ENCODE measurements at regions not wholly inside any gene's neighbourhood (a gene's known extent, or its start where the extent isn't known, plus 50 kb on each side); places are given as distances from the start of the nearest gene placed in this dataset.

DNA sequence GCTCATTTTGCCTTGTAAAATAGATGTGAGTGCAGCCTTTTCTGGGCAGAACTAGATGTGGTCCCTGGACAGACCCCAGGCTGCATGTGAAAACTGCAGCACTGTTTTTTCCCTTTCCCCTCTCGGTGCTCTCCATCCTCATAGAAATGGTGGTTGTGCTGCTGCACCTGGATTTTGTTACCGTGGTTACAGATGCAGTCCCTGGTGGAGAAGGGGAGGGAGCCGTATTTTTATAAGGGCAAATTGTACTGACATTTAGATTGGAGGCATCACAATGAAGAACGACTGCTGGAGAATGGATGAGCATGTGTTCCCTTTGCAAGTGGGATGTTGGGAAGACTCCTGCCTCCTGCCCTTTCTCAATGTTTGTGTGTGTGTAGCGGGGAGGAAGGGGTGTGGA is 469.9 kb downstream of the CCSER2 start:
- no peak for DNase-seq

DNA sequence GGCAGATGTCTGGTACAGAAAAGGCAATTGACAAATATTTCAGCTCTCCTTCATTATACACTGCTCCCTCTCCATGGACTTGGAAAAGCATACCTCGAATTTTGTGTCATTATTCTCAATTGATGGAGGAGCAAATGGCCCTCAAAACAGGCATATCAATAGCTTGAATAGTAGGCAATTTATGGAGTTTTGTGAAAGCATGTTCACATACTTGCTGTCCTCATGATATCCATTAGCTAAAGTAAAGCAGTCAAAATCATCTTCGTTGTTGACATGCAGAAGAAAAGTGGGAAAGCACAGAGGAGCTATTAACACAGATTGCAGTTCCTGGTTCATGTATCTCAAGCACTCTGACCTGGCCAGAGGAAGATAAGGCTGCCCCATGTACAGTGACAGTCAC is 472.8 kb downstream of the CCSER2 start:
- no peak for DNase-seq

DNA sequence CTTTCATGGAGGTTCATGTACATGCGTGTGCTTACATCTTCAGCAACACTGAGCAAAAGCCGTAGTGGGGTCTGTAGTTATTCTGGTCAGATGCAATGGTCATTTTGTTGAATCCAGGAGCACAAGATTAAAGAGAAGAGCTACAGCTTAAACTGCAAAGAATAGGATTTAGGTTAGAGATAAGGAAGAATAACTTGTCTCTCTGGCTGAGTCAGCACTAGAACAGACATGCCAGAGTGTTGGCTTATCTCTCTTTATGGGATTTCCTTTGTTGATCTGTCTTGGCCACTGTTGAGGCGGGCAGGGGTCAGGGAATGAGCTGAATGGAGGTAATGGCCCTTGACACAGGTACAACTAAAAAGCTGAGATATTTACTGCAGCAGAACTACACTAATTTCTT is 473.5 kb downstream of the CCSER2 start:
- DNase-seq: no peak

DNA sequence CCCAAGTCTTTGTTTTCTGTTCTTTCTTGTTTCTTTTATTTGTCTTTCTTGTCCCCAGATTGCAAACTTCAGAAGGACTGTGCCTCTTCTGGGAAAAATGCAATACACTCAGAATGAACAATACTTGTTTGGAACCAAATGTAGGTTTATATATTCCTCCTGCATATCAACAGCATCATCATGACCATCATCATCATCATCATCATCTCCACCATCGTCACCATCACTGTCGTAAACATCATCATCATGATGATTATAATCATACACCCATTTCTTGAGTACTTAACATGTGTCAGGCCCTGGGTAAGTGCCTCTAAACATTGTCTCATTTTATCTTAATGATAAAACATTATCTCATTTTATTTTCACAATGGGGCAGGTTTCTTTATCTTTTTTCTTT is 476.8 kb downstream of the CCSER2 start:
- DNase-seq: no peak

DNA sequence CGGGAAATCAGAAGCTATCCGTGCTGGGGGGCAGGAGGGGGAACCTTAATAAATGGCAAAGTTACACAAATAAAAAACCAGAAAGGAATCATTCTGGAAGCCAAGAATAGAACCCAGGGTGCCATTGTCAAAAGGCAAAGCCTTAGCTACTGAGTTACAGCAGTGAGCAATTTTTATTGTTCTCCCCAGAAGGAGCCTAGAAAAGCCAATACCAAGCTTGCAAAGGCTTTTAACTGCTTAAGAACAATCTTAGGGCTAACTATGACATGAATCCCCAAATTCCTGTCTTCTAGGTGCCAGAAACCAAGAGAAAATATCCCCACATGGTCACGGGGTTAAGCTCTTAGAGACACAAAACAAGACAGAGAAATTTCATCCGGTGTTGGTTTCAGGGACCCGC is 482.7 kb downstream of the CCSER2 start:
- no peak for DNase-seq

DNA sequence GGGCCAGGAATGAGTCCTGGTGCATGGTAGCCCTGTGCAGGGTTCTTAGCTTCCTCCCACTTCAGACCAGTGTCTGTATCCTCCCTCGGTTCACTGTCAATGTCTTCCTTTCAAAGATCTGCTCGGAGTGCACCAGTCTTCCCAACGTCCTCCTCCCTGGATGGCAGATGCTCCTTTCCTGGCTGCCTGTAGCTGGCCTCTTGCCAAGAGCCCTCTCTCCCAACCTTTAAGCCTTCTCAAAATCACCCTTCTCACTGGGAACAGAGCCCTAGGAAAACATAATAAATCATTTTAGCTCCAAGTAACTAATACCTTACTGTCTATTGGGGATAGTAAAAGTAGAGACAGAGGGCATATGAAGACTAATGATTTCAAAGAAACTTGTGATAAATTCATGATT is 490.6 kb downstream of the CCSER2 start:
- DNase-seq: no peak

DNA sequence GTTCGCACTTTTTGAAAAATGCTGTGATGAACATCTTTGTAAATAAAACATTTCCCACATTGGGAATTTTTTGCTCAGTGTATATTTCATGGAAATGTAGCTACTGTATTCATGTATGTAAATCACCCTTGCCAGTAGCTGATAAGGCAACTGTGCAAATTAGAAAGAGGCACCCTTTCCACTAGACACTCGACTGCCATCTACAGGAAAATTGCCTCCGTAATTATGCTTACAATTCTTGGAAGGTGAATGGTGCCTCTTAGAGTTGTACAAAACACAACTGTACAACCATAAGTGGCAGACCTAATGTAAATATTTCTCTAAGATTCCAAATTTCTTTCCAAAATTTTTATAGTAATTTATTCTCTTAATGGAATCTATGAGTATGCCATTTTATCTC is 491.7 kb downstream of the CCSER2 start:
- no peak for DNase-seq

DNA sequence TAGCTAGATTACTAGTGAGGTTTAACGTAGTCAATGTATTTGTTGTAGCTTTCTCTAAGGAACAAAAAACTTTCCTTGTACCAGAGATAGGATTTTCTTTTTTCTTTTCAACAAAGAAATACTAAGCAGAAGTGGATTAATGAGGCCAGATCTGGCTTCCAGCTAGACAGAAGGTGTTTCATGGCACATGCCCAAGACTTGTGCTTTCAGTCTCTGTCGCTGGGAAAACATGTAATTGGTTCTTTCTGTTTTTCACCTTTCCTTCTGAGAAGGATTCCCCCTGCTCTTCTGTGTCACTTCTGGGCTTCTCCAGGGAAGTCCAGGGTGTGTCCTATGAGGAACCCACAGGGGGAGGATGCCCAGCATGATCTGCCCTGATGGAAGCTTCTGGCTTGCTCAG is 492.2 kb downstream of the CCSER2 start:
- DNase-seq: no peak

DNA sequence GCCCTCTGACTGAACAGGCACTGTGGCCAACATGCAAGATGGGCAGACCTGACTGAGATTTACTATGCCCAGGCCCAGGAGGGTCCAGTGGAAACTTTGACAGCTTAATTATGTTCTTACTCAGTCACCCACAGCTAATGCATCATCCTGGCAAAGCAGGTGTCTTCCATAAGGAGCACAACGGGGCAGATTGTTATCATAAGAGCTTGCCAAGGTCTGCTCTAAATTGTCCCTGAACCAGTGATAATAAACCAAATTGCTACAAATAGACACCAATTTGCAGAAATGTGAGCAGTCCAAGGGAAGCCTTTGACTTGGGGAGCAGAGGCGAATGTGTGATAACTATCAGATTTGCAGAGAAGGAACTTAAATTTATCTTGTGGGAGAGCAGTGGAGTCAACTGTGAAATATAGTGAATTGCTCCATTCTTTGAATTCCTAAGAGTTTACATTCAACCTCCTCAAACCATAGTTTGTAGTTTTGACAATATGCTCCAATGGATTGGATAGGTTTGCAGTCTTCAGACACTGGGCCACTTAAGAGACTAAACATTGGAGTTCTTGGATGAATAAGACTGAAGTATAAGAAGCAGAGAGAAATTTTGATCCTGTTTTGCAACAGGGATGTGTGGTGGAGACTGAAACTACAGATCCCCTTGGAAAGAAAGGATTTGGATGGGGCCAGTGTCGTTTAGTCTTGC is 494.7 kb downstream of the CCSER2 start:
- DNase-seq: no peak

DNA sequence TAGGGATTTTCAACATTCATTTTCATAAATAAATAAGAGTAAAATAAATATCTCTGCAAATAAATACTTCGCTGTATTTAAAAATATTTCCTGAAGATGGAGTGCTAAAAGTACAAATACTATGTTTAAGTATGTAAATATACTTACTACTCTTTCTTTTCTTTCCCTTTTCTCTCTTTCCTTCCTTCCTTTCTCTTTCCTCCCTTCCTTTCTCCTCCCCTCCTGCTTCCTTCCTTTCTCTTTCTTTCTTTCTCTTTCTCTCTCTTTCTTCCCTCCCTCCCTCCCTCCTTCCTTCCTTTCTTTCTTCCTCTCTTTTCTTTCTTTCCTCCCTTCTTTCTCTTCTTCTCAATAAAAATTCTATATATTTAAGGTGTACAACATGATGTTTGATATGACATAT is 496.1 kb downstream of the CCSER2 start:
- DNase-seq: no peak

DNA sequence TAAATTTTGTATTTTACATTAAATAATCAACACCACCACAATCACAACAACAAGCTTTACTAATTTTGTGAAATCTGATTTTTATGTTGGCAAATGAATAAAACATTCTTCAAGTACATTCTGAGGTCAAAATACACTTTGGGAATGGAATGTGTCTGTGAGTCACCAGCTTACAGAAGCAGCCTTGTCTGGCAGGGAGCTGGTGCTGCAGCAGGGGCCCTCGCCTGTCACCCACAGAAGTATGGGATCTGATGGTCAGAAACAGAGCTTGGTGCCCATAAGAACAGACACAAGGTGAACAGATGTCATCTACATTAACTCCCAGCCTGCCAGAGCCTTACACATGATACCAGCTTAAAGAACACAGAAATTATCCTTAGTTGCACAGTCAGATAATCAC is 496.9 kb downstream of the CCSER2 start:
- no peak for DNase-seq

DNA sequence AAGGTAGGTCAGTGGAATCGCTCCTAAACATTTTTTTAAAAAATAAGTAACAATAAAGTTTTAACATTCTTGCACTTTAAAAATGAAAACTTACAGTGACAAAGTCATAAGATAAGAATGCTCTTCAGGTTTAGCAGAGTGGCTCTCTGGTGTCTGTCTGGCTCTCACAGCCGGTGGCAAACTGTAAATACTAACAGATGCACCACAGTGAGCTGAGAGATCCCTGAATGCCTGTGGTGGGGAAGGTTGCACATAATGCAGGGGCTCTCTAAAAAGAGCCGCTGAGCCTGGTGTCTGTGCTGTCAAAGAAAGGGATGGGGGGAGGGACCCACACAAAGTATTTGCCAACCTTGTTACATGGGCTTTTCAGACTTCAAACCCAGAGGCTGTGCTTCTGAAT is 498.3 kb downstream of the CCSER2 start:
- DNase-seq: no peak

DNA sequence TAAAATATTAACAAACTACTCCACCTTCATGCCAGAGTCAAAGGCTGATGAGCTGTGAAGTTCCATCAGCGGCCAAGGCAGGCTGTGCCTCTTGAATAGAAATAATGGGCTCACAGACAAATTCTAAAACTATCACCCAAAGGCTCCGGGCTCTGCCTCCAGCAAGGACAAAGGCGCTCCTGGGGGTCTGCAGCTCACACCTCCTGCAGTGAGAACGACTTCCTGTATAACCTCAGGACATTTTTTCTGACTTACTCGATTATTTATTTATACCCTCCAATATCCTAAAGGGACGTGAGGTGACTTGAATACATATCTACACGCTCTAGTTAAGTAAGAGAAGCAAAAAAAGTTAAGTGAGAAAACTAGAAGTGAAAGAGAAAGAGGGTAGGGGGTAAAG is 500.7 kb downstream of the CCSER2 start:
- no peak for DNase-seq

DNA sequence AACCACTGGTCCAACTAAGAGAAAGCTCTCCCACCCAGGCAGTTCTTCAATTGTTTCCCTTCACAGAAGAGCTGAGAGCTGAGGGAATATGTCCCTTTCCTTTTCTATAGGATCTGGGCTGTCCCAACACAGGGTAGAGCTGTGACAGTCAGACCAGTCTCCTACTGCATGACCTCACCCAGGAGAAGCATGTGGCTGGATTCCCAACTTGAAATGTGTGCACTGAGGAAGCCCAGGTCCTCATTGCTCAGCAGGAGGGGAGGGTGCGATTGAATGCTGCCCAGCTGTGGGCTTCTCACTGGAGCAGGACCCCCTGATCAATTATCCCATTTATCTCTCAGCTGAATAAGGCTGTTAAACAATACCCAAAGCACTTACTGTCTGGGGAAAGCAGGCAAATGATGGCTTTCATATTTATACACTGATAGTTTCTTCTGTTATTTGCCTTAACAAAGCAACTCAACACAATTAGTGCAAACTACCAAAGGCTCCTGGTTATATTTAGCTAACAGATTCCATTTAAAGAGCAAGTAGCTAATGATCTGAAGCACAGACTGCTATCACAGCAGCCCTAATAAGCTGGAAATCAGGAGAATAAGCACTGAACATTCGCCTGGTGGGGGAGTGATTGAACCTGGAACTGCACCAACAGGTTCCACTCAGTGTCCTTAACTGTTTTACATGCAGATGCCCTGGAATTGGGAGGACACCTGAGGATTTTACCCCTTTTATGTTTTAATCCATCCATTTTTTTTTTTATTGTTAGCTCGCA is 508.8 kb downstream of the CCSER2 start:
- no peak for DNase-seq

DNA sequence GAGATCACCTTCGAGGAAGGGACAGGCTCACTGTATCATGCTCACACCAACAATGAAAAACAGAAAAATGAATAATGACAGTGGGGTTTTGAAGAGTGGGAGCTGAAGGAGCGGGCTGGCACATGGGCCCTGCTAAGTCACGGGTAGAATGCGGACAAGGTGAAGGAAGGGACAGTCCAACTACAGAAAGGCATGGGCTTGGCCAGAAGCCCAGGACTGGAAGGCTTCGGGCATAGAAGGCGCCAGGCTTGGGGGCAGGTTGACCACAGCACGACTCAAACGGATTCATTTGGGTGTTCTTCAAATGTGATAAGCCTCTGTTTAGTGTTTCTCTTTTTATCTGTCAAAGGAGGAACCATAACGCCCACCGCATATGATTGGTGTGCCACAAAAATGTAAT is 509.5 kb downstream of the CCSER2 start:
- DNase-seq: no peak

DNA sequence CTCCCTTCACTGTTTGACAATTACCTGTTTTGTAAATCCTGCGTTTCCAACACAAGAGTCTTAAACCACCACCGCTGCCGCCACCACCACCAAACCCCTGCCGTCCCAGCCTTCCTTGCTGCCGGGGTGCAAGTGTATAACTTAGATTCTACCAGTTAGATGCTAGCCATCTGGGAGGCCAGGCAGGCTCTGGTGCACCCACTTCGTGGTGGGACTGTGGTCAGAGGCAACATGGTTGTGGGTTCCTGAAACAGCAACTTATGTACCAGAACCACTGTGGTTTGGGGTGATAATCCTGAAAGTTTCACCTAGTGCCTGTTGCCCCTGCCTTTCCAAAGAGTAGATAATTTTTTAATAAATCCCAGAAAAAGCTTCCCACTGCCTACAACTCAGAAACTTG is 510.5 kb downstream of the CCSER2 start:
- no peak for DNase-seq

DNA sequence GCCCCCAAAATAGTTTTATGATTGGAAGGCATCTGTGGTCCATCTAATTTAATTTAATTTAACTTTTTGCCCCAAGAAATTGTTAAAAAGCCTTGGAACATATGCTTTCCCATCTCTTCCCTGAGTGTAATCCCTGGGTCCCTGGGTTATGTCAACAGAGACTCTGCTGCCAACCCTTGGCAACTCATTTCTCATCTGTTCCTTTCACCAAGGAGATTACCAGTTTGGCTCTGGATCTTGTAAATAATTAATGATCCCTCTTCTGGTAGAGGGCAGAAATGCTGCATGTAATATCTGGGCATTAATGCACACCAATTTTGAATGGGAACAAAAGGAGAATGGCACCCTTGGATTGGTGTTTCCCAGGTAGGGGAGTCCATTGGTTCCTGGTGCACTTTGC is 514.2 kb downstream of the CCSER2 start:
- DNase-seq: no peak

DNA sequence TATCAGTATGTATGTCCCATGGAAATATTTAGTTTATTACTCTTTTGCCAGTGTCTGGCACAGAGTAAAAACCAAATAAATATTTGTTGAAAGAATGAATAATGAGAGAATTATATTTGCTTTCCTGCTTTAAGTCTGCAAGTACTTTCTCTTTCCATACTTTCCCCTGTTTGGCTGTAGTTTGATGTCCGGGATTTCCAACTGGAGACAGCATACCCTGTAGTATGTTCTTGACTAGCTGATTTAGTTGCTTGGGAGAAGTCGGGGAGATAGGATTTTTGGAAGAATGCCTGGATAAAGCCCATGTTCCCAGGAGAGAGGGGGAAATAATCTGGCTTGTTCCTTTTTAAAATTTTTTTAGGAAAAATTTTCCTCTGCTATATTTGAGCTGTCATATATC is 516.1 kb downstream of the CCSER2 start:
- no peak for DNase-seq

DNA sequence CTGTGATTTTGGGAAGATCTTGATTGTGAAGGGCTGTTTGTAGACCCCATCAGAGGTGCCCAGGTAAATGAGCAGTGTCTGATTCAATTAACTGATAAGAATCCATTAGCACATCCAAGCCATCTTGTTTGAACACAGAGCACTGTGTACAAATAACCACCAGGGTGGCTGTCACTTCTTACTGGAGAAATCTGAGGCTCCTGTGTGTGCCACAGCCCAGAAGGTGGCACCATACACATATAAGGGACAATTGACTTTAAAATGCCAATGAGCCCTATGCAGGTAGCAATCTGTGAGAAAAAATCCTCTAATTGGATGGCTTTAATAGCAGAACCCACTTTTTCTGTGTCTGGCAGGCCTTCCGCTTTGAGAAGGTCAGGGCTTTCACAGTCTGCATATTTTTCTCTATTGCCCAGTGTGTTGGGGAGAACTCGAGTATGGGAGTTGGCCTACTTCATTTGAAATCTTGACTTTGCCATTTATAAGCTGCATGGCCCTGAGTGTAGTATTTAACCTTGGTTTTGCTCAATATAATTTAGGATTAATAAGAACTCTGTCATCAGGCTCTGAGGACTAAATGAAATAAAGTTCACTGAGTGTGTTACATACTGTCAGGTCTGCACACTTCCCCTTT is 517.4 kb downstream of the CCSER2 start:
- no peak for DNase-seq

DNA sequence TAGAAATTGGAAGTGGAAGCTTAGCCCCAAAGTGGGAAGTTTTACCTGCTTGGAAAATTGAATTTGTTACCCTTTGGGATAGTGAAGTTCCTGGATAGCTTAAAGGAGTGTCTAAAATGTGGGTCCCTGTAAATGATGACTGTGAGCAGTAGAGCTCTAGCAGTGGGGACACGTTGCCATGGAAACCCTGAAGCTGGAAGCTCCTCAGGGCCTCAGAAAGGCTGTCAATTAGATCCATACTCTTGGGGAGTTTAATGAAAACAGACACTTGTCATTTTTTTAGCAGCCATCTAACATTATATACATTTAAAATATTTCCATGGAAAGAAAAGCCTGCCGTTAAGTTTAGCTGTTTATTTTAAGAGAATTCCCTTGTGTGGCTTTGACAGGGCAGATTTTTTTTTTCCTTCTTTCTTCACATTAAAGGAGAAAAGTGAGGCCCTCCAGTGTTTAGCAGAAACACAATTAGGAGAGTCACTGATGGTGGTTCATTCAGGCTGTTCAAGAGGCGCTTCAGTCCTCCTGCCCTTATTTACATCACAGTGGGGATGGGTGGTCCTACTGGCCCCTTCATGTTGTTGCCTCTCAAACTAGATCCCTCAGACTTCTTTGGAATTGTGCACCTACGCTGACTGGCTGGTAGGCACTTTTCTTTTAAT is 518.4 kb downstream of the CCSER2 start:
- DNase-seq: no peak

DNA sequence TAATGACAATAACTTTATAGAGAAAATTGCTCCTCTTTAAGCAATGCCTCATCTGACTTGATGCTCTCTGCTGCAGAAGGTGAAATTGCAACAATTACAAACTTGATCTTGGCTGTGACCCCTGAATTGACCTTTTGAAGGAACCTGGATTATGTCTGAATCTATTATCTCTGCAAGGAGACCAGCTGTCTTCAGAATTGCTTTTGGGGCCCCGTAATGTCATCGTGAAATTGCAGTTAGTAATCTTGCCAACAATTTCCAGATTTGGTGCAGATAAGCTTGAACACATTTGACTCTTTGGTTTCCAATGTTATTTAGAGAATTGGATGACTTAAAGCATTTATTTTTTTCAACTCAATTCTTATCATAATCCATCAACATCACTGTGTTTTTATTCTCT is 520.6 kb downstream of the CCSER2 start:
- no peak for DNase-seq

DNA sequence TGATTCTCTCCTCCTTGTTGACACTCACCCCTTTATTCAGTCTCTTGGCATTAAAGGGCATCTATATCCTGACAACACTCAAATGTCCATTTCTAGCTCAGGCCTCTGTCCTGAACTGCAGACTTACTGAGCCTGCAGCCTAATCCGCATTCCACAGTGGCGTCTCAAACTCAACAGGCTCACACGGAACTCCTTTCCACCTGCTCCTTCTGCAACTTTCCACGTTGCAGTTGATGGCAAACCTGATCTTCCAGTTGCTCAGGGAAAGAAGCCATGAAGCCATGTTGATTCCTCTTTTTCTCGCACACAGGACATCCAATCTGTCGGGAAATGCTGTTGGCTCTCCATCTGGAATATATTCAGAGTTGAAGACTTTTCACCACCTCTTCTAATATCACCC is 522.4 kb downstream of the CCSER2 start:
- no peak for DNase-seq

DNA sequence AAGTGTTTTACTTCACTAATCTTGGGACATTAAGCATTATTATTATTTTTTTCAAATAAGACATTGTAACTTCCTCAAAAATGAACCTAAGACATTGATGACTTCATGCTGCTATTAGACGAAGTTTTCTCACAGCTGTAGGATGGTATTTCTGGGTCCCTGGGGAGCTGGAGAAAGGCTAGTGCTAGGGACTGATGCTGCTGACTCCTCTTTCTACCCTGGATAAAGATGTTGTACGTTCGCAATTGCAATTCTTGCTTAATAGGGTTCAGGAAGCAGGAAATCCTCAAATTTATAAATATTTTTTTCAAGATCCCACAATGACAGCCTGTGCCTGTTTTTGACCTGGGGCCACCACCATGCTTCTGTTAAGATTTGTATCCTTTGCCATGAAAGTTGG is 526.0 kb downstream of the CCSER2 start:
- DNase-seq: no peak

DNA sequence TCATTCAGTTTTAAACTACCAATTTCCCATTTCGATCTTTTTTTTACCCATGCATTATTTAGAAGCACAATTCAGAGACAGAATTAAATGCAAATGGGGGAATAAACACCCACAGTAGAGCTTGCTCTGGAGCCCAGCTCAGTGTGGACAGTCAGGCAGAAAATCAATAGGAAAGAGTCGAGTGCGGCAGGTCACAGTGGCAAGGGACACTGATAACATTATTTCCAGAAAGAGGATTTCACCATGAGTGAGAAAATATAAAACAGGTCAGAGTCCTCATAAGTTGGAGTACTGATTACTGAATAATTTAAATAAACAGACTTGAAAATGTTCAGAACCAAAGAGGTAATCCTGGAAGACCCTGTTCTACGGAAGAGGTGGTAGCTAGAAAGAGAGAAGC is 532.5 kb downstream of the CCSER2 start:
- no peak for DNase-seq

All from stimulated activated CD4-positive, alpha-beta T cell treated with anti-CD3 and anti-CD28 coated beads, Interleukin-12 subunit alpha, Interleukin-12 subunit beta, amount 100 ng/mL, for 4 hours (primary cell).